HepG2 (cell line): ENCODE measurements at regions not wholly inside any gene's neighbourhood (a gene's known extent, or its start where the extent isn't known, plus 50 kb on each side); places are given as distances from the start of the nearest gene placed in this dataset.

Experiments
- ATF4 ChIP-seq, 2 experiments: fragments of 450-650 bp in 1 of 2; sonication (generic) in 1 of 2; formaldehyde crosslinking; IDR thresholded peaks; 2 replicates each; pipeline versions ENCODE4 v1.5.0 to v1.8.0; 2020 to 2022; ENCODE audit warnings: mild to moderate bottlenecking in 1 of 2, missing genetic modification reagents in 1 of 2
- HINFP ChIP-seq: sonication (generic); formaldehyde crosslinking; IDR thresholded peaks from 2 replicates; pipeline ENCODE4 v1.4.0; 2020; ENCODE audit warnings: low read depth, mild to moderate bottlenecking, missing genetic modification reagents
- HNF4G ChIP-seq, 2 experiments: sonication (generic) in 1 of 2; formaldehyde crosslinking in 1 of 2; IDR thresholded peaks; 2 replicates each; pipeline versions ENCODE4 v1.4.0 to v1.6.1; 2011 to 2020; ENCODE audit warnings: borderline replicate concordance in 2 of 2, low read depth in 2 of 2, mild to moderate bottlenecking in 2 of 2, low read length in 1 of 2, missing genetic modification reagents in 1 of 2, moderate library complexity in 1 of 2
- JARID2 ChIP-seq: sonication (generic); formaldehyde crosslinking; IDR thresholded peaks from 2 replicates; pipeline ENCODE4 v1.8.1; 2023; ENCODE audit warnings: missing genetic modification reagents, inconsistent platforms; ENCODE audit not compliant: insufficient replicate concordance
- MBD4 ChIP-seq: IDR thresholded peaks from 2 replicates; pipeline ENCODE4 v1.6.1; 2012; ENCODE audit warnings: low read length, inconsistent platforms, borderline replicate concordance
- MIXL1 ChIP-seq: IDR thresholded peaks from 2 replicates; pipeline ENCODE4 v1.6.1; 2016
- SMAD3 ChIP-seq: sonication (generic); formaldehyde crosslinking; IDR thresholded peaks from 2 replicates; pipeline ENCODE4 v1.4.0; 2020; ENCODE audit warnings: missing genetic modification reagents
- SRF ChIP-seq: IDR thresholded peaks from 2 replicates; pipeline ENCODE4 v1.6.1; 2011; ENCODE audit warnings: mild to moderate bottlenecking, low read depth, low read length, moderate library complexity
- TBX2 ChIP-seq: sonication (generic); formaldehyde crosslinking; IDR thresholded peaks from 2 replicates; pipeline ENCODE4 v1.5.0; 2020; ENCODE audit warnings: missing genetic modification reagents, mild to moderate bottlenecking, borderline replicate concordance
- THAP7 ChIP-seq: sonication (generic); formaldehyde crosslinking; IDR thresholded peaks from 2 replicates; pipeline ENCODE4 v1.8.1; 2023; ENCODE audit warnings: mild to moderate bottlenecking, missing genetic modification reagents
- ZBTB20 ChIP-seq: sonication (generic); formaldehyde crosslinking; IDR thresholded peaks from 2 replicates; pipeline ENCODE4 v1.8.1; 2023; ENCODE audit warnings: missing genetic modification reagents, low read depth, mild to moderate bottlenecking, borderline replicate concordance
- ZNF296 ChIP-seq: sonication (generic); formaldehyde crosslinking; conservative IDR thresholded peaks from 2 replicates; pipeline ENCODE4 v1.5.0; 2020; ENCODE audit warnings: mild to moderate bottlenecking, missing genetic modification reagents
- ZNF333 ChIP-seq: sonication (generic); formaldehyde crosslinking; IDR thresholded peaks from 2 replicates; pipeline ENCODE4 v1.4.0; 2020; ENCODE audit warnings: mild to moderate bottlenecking, missing genetic modification reagents, borderline replicate concordance
- ZNF607 ChIP-seq: sonication (generic); formaldehyde crosslinking; IDR thresholded peaks from 2 replicates; pipeline ENCODE4 v1.5.1; 2020; ENCODE audit warnings: missing genetic modification reagents, mild to moderate bottlenecking, borderline replicate concordance
- ZNF75D ChIP-seq: sonication (generic); formaldehyde crosslinking; IDR thresholded peaks from 2 replicates; pipeline ENCODE4 v1.8.1; 2023; ENCODE audit warnings: missing genetic modification reagents, mild to moderate bottlenecking, borderline replicate concordance
- TF ChIP-seq, protein P1 (sequence below): sonication (generic); formaldehyde crosslinking; conservative IDR thresholded peaks from 2 replicates; pipeline ENCODE4 v1.8.0; 2022; ENCODE audit warnings: low read depth, missing genetic modification reagents
- TF ChIP-seq, protein P2 (sequence below): sonication (generic); formaldehyde crosslinking; IDR thresholded peaks from 2 replicates; pipeline ENCODE4 v1.4.0; 2020; ENCODE audit warnings: mild to moderate bottlenecking, low read depth, missing genetic modification reagents
- TF ChIP-seq, protein P3 (sequence below): sonication (generic); formaldehyde crosslinking; IDR thresholded peaks from 2 replicates; pipeline ENCODE4 v1.4.0; 2020; ENCODE audit warnings: missing genetic modification reagents
- TF ChIP-seq, protein P4 (sequence below): IDR thresholded peaks from 2 replicates; pipeline ENCODE4 v1.6.1; 2016; ENCODE audit warnings: low read depth, borderline replicate concordance

GRCh38 chr2:101566632-101567228 is 91.8 kb upstream of the RFX8 start (continued):
- TF ChIP-seq MBD4 (peak; percentile 100), ATF4 (CRISPR knock-in tag; IDR thresholded peaks at IDR 0.05) (peak in 1 of 2 experiments; percentile 94; a peak in 2 of 4 replicates), THAP7 (peak; percentile 70; the same call in 1 of the 2 replicates), ZNF333 (CRISPR knock-in tag) (0 out of 2 replicates have a peak, but pooled peaks have one; percentile 48), ZNF296 (CRISPR knock-in tag) (no peak), ZNF75D (CRISPR knock-in tag) (no peak), SMAD3 (CRISPR knock-in tag) (peak; percentile 99), ZNF607 (0 out of 2 replicates have a peak, but pooled peaks have one; percentile 39), TBX2 (CRISPR knock-in tag) (peak; percentile 100), SRF (peak; percentile 65), HNF4G (IDR thresholded peaks at IDR 0.05; ENCODE audit: borderline replicate concordance, low read depth, low read length) (peak; percentile 95), HNF4G (CRISPR knock-in tag; IDR thresholded peaks at IDR 0.05; ENCODE audit: borderline replicate concordance, low read depth) (peak; percentile 84; the same call in 1 of the 2 replicates), MIXL1 (CRISPR knock-in tag) (peak; percentile 98), ZBTB20 (CRISPR knock-in tag) (peak; percentile 100), HINFP (CRISPR knock-in tag) (no peak; the same call in 1 of the 2 replicates), JARID2 (CRISPR knock-in tag) (no peak)
- TF ChIP-seq, protein P1, sequence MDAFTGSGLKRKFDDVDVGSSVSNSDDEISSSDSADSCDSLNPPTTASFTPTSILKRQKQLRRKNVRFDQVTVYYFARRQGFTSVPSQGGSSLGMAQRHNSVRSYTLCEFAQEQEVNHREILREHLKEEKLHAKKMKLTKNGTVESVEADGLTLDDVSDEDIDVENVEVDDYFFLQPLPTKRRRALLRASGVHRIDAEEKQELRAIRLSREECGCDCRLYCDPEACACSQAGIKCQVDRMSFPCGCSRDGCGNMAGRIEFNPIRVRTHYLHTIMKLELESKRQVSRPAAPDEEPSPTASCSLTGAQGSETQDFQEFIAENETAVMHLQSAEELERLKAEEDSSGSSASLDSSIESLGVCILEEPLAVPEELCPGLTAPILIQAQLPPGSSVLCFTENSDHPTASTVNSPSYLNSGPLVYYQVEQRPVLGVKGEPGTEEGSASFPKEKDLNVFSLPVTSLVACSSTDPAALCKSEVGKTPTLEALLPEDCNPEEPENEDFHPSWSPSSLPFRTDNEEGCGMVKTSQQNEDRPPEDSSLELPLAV (CRISPR knock-in tag) = peak; percentile 84
- TF ChIP-seq, protein P2, sequence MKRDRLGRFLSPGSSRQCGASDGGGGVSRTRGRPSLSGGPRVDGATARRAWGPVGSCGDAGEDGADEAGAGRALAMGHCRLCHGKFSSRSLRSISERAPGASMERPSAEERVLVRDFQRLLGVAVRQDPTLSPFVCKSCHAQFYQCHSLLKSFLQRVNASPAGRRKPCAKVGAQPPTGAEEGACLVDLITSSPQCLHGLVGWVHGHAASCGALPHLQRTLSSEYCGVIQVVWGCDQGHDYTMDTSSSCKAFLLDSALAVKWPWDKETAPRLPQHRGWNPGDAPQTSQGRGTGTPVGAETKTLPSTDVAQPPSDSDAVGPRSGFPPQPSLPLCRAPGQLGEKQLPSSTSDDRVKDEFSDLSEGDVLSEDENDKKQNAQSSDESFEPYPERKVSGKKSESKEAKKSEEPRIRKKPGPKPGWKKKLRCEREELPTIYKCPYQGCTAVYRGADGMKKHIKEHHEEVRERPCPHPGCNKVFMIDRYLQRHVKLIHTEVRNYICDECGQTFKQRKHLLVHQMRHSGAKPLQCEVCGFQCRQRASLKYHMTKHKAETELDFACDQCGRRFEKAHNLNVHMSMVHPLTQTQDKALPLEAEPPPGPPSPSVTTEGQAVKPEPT (CRISPR knock-in tag) = no peak; the same call in 1 of the 2 replicates
- TF ChIP-seq, protein P3, sequence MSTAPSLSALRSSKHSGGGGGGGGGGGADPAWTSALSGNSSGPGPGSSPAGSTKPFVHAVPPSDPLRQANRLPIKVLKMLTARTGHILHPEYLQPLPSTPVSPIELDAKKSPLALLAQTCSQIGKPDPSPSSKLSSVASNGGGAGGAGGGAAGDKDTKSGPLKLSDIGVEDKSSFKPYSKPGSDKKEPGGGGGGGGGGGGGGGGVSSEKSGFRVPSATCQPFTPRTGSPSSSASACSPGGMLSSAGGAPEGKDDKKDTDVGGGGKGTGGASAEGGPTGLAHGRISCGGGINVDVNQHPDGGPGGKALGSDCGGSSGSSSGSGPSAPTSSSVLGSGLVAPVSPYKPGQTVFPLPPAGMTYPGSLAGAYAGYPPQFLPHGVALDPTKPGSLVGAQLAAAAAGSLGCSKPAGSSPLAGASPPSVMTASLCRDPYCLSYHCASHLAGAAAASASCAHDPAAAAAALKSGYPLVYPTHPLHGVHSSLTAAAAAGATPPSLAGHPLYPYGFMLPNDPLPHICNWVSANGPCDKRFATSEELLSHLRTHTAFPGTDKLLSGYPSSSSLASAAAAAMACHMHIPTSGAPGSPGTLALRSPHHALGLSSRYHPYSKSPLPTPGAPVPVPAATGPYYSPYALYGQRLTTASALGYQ (CRISPR knock-in tag) = peak; percentile 100
- TF ChIP-seq, protein P4, sequence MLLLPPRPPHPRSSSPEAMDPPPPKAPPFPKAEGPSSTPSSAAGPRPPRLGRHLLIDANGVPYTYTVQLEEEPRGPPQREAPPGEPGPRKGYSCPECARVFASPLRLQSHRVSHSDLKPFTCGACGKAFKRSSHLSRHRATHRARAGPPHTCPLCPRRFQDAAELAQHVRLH (CRISPR knock-in tag) = peak; percentile 88
